B cell (primary cell): ENCODE measurements at regions not wholly inside any gene's neighbourhood (a gene's known extent, or its start where the extent isn't known, plus 50 kb on each side); places are given as distances from the start of the nearest gene placed in this dataset.

Experiments
- CTCF ChIP-seq: fragments of 200-600 bp; IDR thresholded peaks from one replicate; pipeline ENCODE4 v1.8.0; 2022; ENCODE audit warnings: antibody characterized with exemption, mild to moderate bottlenecking
- EZH2 ChIP-seq: IDR thresholded peaks from 2 replicates; pipeline ENCODE4 v1.6.1; 2012; ENCODE audit warnings: borderline replicate concordance, low read depth, mild to moderate bottlenecking, moderate library complexity, low read length; ENCODE audit not compliant: insufficient read depth, poor library complexity, severe bottlenecking

- TF ChIP-seq CTCF (no peak), EZH2 (no peak)
Measured at GRCh38 chr13:26978081-26978860, 193.3 kb downstream of the USP12 start.
